ENCODE measurements at regions not wholly inside any gene's neighbourhood (a gene's known extent, or its start where the extent isn't known, plus 50 kb on each side); places are given as distances from the start of the nearest gene placed in this dataset.
A peak's percentile ranks its signal among the peaks of the same experiment; 100 is the strongest.

DNA sequence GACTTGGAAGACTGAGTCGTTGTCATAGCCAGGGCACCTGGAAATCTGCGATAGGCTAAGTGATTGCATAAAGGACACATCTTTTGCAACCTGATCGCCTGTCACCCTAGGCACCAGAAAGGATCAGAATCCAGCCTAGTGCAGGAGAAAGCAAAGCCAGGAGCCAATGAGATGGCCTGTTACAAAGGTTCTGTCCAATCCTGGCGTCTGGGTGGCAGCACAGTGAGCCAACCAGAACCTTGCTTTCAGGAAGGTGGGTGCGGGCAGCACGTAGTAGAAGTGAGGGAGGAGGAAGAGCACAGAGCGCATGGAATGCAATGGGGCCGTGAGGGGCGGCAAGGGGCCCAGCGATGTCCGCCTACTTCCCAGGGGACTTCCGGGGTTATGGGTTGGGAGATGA lies 120.4 kb upstream of the GGTLC1 start:
- TF ChIP-seq, protein P1, sequence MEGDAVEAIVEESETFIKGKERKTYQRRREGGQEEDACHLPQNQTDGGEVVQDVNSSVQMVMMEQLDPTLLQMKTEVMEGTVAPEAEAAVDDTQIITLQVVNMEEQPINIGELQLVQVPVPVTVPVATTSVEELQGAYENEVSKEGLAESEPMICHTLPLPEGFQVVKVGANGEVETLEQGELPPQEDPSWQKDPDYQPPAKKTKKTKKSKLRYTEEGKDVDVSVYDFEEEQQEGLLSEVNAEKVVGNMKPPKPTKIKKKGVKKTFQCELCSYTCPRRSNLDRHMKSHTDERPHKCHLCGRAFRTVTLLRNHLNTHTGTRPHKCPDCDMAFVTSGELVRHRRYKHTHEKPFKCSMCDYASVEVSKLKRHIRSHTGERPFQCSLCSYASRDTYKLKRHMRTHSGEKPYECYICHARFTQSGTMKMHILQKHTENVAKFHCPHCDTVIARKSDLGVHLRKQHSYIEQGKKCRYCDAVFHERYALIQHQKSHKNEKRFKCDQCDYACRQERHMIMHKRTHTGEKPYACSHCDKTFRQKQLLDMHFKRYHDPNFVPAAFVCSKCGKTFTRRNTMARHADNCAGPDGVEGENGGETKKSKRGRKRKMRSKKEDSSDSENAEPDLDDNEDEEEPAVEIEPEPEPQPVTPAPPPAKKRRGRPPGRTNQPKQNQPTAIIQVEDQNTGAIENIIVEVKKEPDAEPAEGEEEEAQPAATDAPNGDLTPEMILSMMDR (IDR thresholded peaks at IDR 0.05; ENCODE audit: low read depth, low read length): no peak
- H3K4me3 ChIP-seq (ENCODE audit: low read depth, low read length): no peak overlapping the region

DNA sequence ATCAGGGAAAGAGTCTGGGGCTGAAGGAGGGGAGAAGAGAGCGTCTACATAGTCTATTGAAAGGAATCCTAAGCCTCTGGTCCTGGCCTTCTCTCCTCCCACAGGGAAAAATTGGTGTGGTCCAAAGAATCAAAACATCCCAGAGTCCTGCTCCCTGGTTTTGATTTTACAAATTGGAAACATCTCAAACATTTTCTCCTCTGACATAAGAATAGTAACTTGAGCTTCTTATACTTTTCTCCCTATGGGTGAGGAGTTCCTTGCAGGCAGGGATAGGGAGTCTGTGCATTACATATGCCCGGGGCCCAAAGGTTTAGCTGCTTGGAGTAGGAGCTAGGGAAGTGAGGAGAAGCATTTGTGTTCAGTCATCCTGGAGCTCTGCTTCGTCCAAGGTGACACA lies 120.0 kb upstream of the GGTLC1 start:
- TF ChIP-seq, protein P1 (IDR thresholded peaks at IDR 0.05; ENCODE audit: low read depth, low read length): no peak
- no peak overlapping the region for H3K4me3 ChIP-seq (ENCODE audit: low read depth, low read length)

DNA sequence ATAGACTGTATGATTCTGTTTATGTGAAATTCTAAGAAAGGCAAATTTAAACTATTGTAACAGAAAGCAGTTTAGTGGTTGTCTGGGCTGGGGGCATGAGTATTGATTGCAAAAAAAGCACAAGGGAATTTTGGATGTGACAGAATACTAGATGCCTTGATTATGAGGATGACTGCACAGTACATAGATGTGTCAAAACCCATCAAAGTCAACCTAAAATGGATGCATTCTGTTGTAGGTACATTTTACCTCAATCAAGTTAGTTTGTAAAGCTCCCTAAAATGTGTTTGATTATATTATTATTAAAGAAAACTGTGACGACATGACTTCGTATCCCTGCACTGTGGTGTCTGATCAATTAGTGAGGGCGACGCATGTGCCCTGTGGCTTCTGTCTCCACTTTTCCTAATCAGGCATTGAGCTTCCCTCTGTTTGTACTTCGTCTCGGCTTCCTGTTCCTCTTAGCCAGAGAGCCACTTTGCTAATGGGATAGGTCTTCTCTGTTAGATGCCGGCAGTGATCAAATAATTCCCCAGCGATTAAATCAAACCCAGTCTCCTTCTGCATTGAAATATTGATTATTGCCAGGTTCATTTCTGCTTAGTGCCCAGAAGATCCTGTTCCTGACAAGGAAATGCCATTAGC lies 118.3 kb upstream of the GGTLC1 start:
- TF ChIP-seq, protein P1 (IDR thresholded peaks at IDR 0.05; ENCODE audit: low read depth, low read length): no peak
- no peak overlapping the region for H3K4me3 ChIP-seq (ENCODE audit: low read depth, low read length)

DNA sequence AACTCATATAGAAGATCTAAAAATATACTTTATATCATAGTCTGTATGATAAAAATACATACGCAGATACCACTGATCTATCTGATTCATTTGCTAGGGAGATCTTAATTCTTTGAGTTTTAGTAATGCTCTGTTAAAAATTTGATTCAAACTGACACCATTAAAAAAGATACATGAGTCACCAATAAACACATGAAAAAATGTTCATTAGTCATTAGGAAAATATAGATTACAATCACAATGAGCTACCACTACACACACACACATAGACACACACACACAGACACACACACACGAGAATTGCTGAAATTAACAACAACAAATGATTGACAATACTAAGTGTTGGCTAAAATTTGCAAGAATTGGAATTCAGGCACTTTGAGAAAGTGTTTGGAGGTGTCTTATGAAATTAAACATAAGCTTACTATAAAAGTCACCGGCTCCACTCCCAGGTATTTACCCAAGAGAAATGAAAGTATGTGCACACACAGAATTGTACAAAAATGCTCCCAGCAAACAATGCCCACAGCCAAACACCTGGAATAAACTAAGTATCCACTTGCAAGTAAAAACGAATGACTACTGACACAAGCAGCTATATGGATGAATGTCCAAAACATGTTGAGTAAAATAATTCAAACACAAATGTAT lies 117.7 kb upstream of the GGTLC1 start:
- TF ChIP-seq, protein P1 (IDR thresholded peaks at IDR 0.05; ENCODE audit: low read depth, low read length): no peak
- no peak overlapping the region for H3K4me3 ChIP-seq (ENCODE audit: low read depth, low read length)

DNA sequence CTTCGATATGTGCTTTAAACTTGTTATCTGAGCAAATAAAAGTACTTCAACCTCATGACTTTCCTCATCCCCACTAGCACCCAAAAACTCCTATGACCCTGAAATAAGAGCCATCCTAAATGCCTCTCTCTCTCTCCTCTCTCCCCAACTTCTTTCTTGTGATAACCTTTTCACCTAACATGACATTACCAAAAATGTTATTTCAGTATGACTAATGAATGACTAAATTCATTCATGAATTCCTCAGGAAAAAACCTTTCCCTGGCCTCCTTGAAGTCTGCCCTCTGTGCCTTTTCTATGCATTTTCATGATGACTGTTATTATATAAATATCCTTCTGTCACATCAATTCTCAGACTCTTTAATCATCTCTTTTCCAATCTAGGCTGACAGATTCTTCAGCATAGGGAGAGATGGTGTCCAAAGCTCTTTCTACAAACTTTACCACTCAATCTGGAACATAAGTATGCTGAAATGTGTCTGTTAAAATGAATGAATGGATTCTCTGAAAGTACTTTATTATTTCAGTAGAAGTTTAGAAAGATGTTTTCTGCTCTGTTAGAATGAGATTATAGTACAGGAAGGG lies 114.3 kb upstream of the GGTLC1 start:
- H3K4me3 ChIP-seq (ENCODE audit: low read depth, low read length): no peak overlapping the region
- TF ChIP-seq, protein P1 (IDR thresholded peaks at IDR 0.05; ENCODE audit: low read depth, low read length): no peak

DNA sequence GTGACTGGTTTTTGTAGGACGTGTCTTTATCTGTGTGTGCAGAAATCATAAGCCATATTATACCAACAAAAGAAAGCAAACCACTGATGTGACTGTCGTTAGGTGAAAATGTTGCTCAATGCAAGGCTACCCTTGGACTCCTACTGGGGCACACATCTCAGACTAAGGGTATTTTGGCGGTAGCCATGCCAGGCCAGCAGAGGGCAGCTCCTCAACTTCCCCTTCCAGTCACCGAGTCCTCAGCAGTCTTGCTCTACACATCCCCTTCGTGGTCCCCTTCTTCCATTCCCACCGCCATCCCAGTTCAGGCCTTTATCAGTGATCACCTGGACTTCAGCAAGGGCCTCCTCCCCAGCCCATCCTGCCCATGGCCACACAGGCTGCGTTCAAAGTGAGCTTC lies 113.7 kb upstream of the GGTLC1 start:
- H3K4me3 ChIP-seq (ENCODE audit: low read depth, low read length): no peak overlapping the region
- TF ChIP-seq, protein P1 (IDR thresholded peaks at IDR 0.05; ENCODE audit: low read depth, low read length): no peak

DNA sequence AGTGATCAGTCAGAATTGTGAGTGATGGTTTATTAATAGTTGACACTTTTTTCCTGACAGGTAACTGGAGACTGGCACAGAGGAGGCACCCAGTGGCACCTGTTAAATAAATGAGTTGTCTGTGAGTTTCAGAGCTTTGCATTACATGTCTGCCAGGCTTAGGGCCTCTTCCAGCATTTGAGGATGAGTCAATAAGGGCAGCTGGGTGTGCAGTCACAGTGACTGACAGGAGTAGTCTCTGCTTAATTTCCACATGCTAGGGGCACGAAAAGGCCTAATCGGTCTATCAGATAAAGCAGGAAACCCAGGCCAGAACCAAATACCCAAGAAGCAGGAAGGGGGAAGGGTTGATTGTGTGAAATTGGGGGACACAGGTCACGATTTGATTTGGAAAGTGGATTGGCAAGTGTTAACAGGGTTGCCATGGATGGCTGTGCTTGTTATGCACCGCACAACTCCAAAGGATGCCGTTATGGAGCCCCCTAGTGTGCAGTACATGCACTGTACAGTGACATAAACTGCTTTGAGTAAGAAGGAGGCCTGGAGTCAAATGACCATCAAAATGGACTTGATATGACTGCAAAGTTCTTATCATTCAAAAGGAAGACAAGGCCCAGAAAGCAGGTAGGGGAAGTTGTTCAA lies 111.9 kb upstream of the GGTLC1 start:
- H3K4me3 ChIP-seq (ENCODE audit: low read depth, low read length): no peak overlapping the region
- TF ChIP-seq, protein P1 (IDR thresholded peaks at IDR 0.05; ENCODE audit: low read depth, low read length): 0 out of 2 replicates have a peak, but pooled peaks have one; percentile 18
